Neural cell (in vitro differentiated cells): ENCODE measurements at regions not wholly inside any gene's neighbourhood (a gene's known extent, or its start where the extent isn't known, plus 50 kb on each side); places are given as distances from the start of the nearest gene placed in this dataset.

Source experiments
- H2AFZ ChIP-seq: fragments of 200-600, 300-800 bp; sonication (generic), shearing (Covaris generic); 2 replicates; pipeline ENCODE4 v1.6.0; 2014; ENCODE audit warnings: low read depth, mild to moderate bottlenecking, antibody characterized with exemption, low read length, moderate library complexity
- H3F3A ChIP-seq: fragments of 200-600 bp; shearing (Covaris generic); 2 replicates; pipeline ENCODE4 v1.6.1; 2016; ENCODE audit warnings: mild to moderate bottlenecking, moderate library complexity, mixed read lengths, antibody characterized with exemption, low read length; ENCODE audit not compliant: insufficient read depth, poor library complexity, severe bottlenecking
- H3K27ac ChIP-seq: fragments of 200-600, 300-800 bp; sonication (generic), shearing (Covaris generic); 2 replicates; pipeline ENCODE4 v1.5.1; 2014; ENCODE audit warnings: mild to moderate bottlenecking, low read length, moderate library complexity
- H3K27me3 ChIP-seq: fragments of 300-800, 200-600 bp; sonication (generic), shearing (Covaris generic); 2 replicates; pipeline ENCODE4 v1.6.0; 2014; ENCODE audit warnings: mild to moderate bottlenecking, low read depth, low read length, moderate library complexity; ENCODE audit not compliant: insufficient read depth
- H3K36me3 ChIP-seq: fragments of 300-800, 200-600 bp; sonication (generic), shearing (Covaris generic); 2 replicates; pipeline ENCODE4 v1.5.1; 2014; ENCODE audit warnings: mild to moderate bottlenecking, antibody characterized with exemption, low read length, moderate library complexity; ENCODE audit not compliant: insufficient read depth
- H3K4me2 ChIP-seq: fragments of 300-800, 200-600 bp; sonication (generic), shearing (Covaris generic); 2 replicates; pipeline ENCODE4 v1.6.0; 2014; ENCODE audit warnings: mild to moderate bottlenecking, low read length
- H3K4me3 ChIP-seq: fragments of 300-800, 200-600 bp; sonication (generic), shearing (Covaris generic); 2 replicates; pipeline ENCODE4 v1.5.1; 2014; ENCODE audit warnings: mild to moderate bottlenecking, low read length, moderate library complexity
- H3K79me2 ChIP-seq: fragments of 200-600 bp; shearing (Covaris generic); replicated peaks from 2 replicates; pipeline ENCODE4 v1.6.0; 2014; ENCODE audit warnings: mild to moderate bottlenecking, low read length, moderate library complexity; ENCODE audit not compliant: insufficient read depth
- H3K9ac ChIP-seq: fragments of 300-800, 200-600 bp; sonication (generic), shearing (Covaris generic); 2 replicates; pipeline ENCODE4 v1.6.1; 2016; ENCODE audit warnings: mild to moderate bottlenecking, low read length, mixed read lengths
- H3K9me2 ChIP-seq: fragments of 200-600 bp; shearing (Covaris generic); 2 replicates; pipeline ENCODE4 v1.6.1; 2016; ENCODE audit warnings: mild to moderate bottlenecking, low read length, mixed read lengths; ENCODE audit not compliant: insufficient read depth
- H3K9me3 ChIP-seq: fragments of 200-600, 300-800 bp; sonication (generic), shearing (Covaris generic); 2 replicates; pipeline ENCODE4 v1.6.1; 2016; ENCODE audit warnings: mild to moderate bottlenecking, mixed run types, low read length, moderate library complexity, mixed read lengths
- H4K20me1 ChIP-seq: fragments of 200-600 bp; shearing (Covaris generic); 2 replicates; pipeline ENCODE4 v1.6.1; 2016; ENCODE audit warnings: mild to moderate bottlenecking, mixed run types; ENCODE audit not compliant: insufficient read depth
- EP300 ChIP-seq: fragments of 450-650 bp; conservative IDR thresholded peaks from 2 replicates; pipeline ENCODE4 v1.6.1; 2014; ENCODE audit warnings: antibody characterized with exemption, mild to moderate bottlenecking, moderate library complexity; ENCODE audit not compliant: poor library complexity, severe bottlenecking
- EZH2 ChIP-seq: fragments of 200-600, 300-800 bp; shearing (Covaris generic), sonication (generic); IDR thresholded peaks from 2 replicates; pipeline ENCODE4 v1.6.1; 2014; ENCODE audit warnings: antibody characterized with exemption, low read length, borderline replicate concordance, mild to moderate bottlenecking; ENCODE audit not compliant: insufficient read depth, poor library complexity, severe bottlenecking
- MXI1 ChIP-seq: fragments of 450-650 bp; conservative IDR thresholded peaks from 2 replicates; pipeline ENCODE4 v1.6.1; 2014; ENCODE audit warnings: antibody characterized with exemption, mild to moderate bottlenecking; ENCODE audit not compliant: poor library complexity, severe bottlenecking
- POLR2AphosphoS5 ChIP-seq: IDR thresholded peaks from 2 replicates; pipeline ENCODE4 v1.6.1; 2012
- RAD21 ChIP-seq: fragments of 450-650 bp; conservative IDR thresholded peaks from 2 replicates; pipeline ENCODE4 v1.6.1; 2014; ENCODE audit warnings: antibody characterized with exemption, mild to moderate bottlenecking, moderate library complexity
- SMC3 ChIP-seq: fragments of 450-650 bp; conservative IDR thresholded peaks from 2 replicates; pipeline ENCODE4 v1.6.1; 2014; ENCODE audit warnings: antibody characterized with exemption, mild to moderate bottlenecking, moderate library complexity; ENCODE audit not compliant: poor library complexity
- TAF1 ChIP-seq: IDR thresholded peaks from 2 replicates; pipeline ENCODE4 v1.6.1; 2012; ENCODE audit warnings: low read depth
- TF ChIP-seq, protein P1 (sequence below): IDR thresholded peaks from 2 replicates; pipeline ENCODE4 v1.6.1; 2012; ENCODE audit warnings: borderline replicate concordance
- TF ChIP-seq, protein P2 (sequence below): fragments of 450-650 bp; IDR thresholded peaks from 2 replicates; pipeline ENCODE4 v1.5.1; 2014; ENCODE audit warnings: antibody characterized with exemption, mild to moderate bottlenecking, moderate library complexity; ENCODE audit not compliant: poor library complexity, severe bottlenecking

- no peak overlapping the region for H3K4me3 ChIP-seq
- H3K4me2 ChIP-seq: no peak overlapping the region
- no peaks in the 10 kb centered on the region for H3K9me2 ChIP-seq
- H3F3A ChIP-seq: no peaks in the 10 kb centered on the region
- no peak overlapping the region for H2AFZ ChIP-seq
- TF ChIP-seq POLR2AphosphoS5 (no peak), EZH2 (no peak), EP300 (no peak), MXI1 (no peak), TAF1 (no peak), RAD21 (no peak), SMC3 (no peak)
- TF ChIP-seq, protein P1, sequence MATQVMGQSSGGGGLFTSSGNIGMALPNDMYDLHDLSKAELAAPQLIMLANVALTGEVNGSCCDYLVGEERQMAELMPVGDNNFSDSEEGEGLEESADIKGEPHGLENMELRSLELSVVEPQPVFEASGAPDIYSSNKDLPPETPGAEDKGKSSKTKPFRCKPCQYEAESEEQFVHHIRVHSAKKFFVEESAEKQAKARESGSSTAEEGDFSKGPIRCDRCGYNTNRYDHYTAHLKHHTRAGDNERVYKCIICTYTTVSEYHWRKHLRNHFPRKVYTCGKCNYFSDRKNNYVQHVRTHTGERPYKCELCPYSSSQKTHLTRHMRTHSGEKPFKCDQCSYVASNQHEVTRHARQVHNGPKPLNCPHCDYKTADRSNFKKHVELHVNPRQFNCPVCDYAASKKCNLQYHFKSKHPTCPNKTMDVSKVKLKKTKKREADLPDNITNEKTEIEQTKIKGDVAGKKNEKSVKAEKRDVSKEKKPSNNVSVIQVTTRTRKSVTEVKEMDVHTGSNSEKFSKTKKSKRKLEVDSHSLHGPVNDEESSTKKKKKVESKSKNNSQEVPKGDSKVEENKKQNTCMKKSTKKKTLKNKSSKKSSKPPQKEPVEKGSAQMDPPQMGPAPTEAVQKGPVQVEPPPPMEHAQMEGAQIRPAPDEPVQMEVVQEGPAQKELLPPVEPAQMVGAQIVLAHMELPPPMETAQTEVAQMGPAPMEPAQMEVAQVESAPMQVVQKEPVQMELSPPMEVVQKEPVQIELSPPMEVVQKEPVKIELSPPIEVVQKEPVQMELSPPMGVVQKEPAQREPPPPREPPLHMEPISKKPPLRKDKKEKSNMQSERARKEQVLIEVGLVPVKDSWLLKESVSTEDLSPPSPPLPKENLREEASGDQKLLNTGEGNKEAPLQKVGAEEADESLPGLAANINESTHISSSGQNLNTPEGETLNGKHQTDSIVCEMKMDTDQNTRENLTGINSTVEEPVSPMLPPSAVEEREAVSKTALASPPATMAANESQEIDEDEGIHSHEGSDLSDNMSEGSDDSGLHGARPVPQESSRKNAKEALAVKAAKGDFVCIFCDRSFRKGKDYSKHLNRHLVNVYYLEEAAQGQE: no peak
- TF ChIP-seq, protein P2, sequence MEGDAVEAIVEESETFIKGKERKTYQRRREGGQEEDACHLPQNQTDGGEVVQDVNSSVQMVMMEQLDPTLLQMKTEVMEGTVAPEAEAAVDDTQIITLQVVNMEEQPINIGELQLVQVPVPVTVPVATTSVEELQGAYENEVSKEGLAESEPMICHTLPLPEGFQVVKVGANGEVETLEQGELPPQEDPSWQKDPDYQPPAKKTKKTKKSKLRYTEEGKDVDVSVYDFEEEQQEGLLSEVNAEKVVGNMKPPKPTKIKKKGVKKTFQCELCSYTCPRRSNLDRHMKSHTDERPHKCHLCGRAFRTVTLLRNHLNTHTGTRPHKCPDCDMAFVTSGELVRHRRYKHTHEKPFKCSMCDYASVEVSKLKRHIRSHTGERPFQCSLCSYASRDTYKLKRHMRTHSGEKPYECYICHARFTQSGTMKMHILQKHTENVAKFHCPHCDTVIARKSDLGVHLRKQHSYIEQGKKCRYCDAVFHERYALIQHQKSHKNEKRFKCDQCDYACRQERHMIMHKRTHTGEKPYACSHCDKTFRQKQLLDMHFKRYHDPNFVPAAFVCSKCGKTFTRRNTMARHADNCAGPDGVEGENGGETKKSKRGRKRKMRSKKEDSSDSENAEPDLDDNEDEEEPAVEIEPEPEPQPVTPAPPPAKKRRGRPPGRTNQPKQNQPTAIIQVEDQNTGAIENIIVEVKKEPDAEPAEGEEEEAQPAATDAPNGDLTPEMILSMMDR: no peak
- H3K79me2 ChIP-seq: no peaks in the 10 kb centered on the region
- no peaks in the 10 kb centered on the region for H3K36me3 ChIP-seq
- H3K9ac ChIP-seq: no peak overlapping the region
- no peaks in the 10 kb centered on the region for H3K9me3 ChIP-seq
- H3K27ac ChIP-seq: no peak overlapping the region
- no peaks in the 10 kb centered on the region for H3K27me3 ChIP-seq
- no peaks in the 10 kb centered on the region for H4K20me1 ChIP-seq
These were observed 75.4 kb upstream of the PACRGL start for GRCh38 chr4:20624793-20625374.

GRCh38 chr4:20625426-20625825 is 74.8 kb upstream of the PACRGL start:
- no peaks in the 10 kb centered on the region for H3K79me2 ChIP-seq
- H2AFZ ChIP-seq: no peak overlapping the region
- H3F3A ChIP-seq: no peaks in the 10 kb centered on the region
- no peaks in the 10 kb centered on the region for H3K9me2 ChIP-seq
- no peaks in the 10 kb centered on the region for H3K36me3 ChIP-seq
- H3K27ac ChIP-seq: no peak overlapping the region
- no peaks in the 10 kb centered on the region for H4K20me1 ChIP-seq
- H3K4me3 ChIP-seq: no peak overlapping the region
- TF ChIP-seq, protein P2: no peak
- TF ChIP-seq TAF1 (no peak), EZH2 (no peak), MXI1 (no peak)
- H3K27me3 ChIP-seq: no peaks in the 10 kb centered on the region
- H3K9ac ChIP-seq: no peak overlapping the region
- H3K9me3 ChIP-seq: no peaks in the 10 kb centered on the region
- H3K4me2 ChIP-seq: no peak overlapping the region
